ENCODE measurements at regions not wholly inside any gene's neighbourhood (a gene's known extent, or its start where the extent isn't known, plus 50 kb on each side); places are given as distances from the start of the nearest gene placed in this dataset.

- intact Hi-C loops (cut with micrococcal nuclease; ENCODE audit: unreplicated experiment): no loop called here
- no TSS peak for BruUV-seq (replicated peaks)
- FAIRE-seq: no peak
Observed at GRCh38 chr2:129729646-129730045, 249.8 kb upstream of the RAB6C start.

GRCh38 chr2:129730979-129731378 lies 248.5 kb upstream of the RAB6C start:
- ATAC-seq (no peak), DNase-seq (ENCODE audit: low spot score) (no peak), FAIRE-seq (no peak)
- H3K4me1 ChIP-seq (ENCODE audit: insufficient read depth, low read length): no peaks in the 10 kb centered on the region
- no peaks in the 10 kb centered on the region for H3K79me2 ChIP-seq (ENCODE audit: insufficient read depth, low read length)
- no peak overlapping the region for H3K4me3 ChIP-seq (replicated peaks in 1 of 3; ENCODE audit: insufficient read depth in 1 of 3, low read depth in 2 of 3, low read length in 3 of 3)
- no TSS peak for BruUV-seq (replicated peaks)
- H3K27me3 ChIP-seq (ENCODE audit: control insufficient read depth in 1 of 2, insufficient read depth in 2 of 2, low read length in 2 of 2): peaks cover 0 to 4% of the 10 kb centered on the region in 2 experiments; a peak in 2 of 5 replicates
- ChIA-PET POLR2A (no interaction called here), CTCF (ENCODE audit: low intra/inter-chr PET ratio, low total read pairs) (no interaction called here)
- intact Hi-C loops (cut with micrococcal nuclease; ENCODE audit: unreplicated experiment) (no loop called here), in situ Hi-C loops (cut with HindIII; ENCODE audit: extremely low pct_ligation_motif_present, low pct_unique_long_range_greater_than_20kb) (no loop called here)
- WGBS (ENCODE audit: low lambda C conversion rate): 58% methylated on average over 4 of the region's 4 CpGs
- no peak overlapping the region for H3K9ac ChIP-seq (ENCODE audit: insufficient read depth, low read depth, low read length)
- no peaks in the 10 kb centered on the region for H3K36me3 ChIP-seq (replicated peaks in 1 of 2; ENCODE audit: control insufficient read depth in 1 of 2, insufficient read depth in 2 of 2, low read length in 2 of 2)
- H3K9me3 ChIP-seq (ENCODE audit: low read length): peaks cover 7% of the 10 kb centered on the region; the same call in 1 of the 2 replicates
- no peak overlapping the region for H2AFZ ChIP-seq (ENCODE audit: low read length)
- H3K4me2 ChIP-seq (ENCODE audit: low read depth, low read length): no peak overlapping the region
- no peak overlapping the region for H3K27ac ChIP-seq (ENCODE audit: extremely low read length, insufficient read depth, low read length)
- TF ChIP-seq ZC3H13 (CRISPR knock-in tag; IDR thresholded peaks at IDR 0.05) (no peak), SRSF4 (IDR thresholded peaks at IDR 0.05; ENCODE audit: low read depth, low read length, poor library complexity, severe bottlenecking) (no peak), ZNF431 (CRISPR knock-in tag; IDR thresholded peaks at IDR 0.05; ENCODE audit: borderline replicate concordance, low read depth) (no peak)
- no peaks in the 10 kb centered on the region for H4K20me1 ChIP-seq (ENCODE audit: insufficient read depth, low read length)

More at GRCh38 chr2:129729646-129730045, 249.8 kb upstream of the RAB6C start:
- Histone ChIP-seq H3K4me2 (ENCODE audit: low read depth, low read length) (no peak overlapping the region), H3K79me2 (ENCODE audit: insufficient read depth, low read length) (no peaks in the 10 kb centered on the region), H3K9me3 (ENCODE audit: low read length) (no peaks in the 10 kb centered on the region), H3K4me1 (ENCODE audit: insufficient read depth, low read length) (no peaks in the 10 kb centered on the region), H3K27ac (ENCODE audit: extremely low read length, insufficient read depth, low read length) (no peak overlapping the region), H3K4me3 (replicated peaks in 1 of 3; ENCODE audit: insufficient read depth in 1 of 3, low read depth in 2 of 3, low read length in 3 of 3) (no peak overlapping the region), H3K9ac (ENCODE audit: insufficient read depth, low read depth, low read length) (no peak overlapping the region), H3K27me3 (ENCODE audit: control insufficient read depth in 1 of 2, insufficient read depth in 2 of 2, low read length in 2 of 2) (peaks cover 0 to 4% of the 10 kb centered on the region in 2 experiments; a peak in 2 of 5 replicates), H4K20me1 (ENCODE audit: insufficient read depth, low read length) (no peaks in the 10 kb centered on the region), H3K36me3 (replicated peaks in 1 of 2; ENCODE audit: control insufficient read depth in 1 of 2, insufficient read depth in 2 of 2, low read length in 2 of 2) (no peaks in the 10 kb centered on the region), H2AFZ (ENCODE audit: low read length) (no peak overlapping the region)
- WGBS (ENCODE audit: low lambda C conversion rate): 7% methylated on average over 4 of the region's 4 CpGs
- no peak for ATAC-seq
- POLR2A ChIA-PET: no interaction called here
- CTCF ChIA-PET (ENCODE audit: low intra/inter-chr PET ratio, low total read pairs): no interaction called here
- no peak for TF ChIP-seq IRF9 (CRISPR knock-in tag; IDR thresholded peaks at IDR 0.05; ENCODE audit: borderline replicate concordance)
- DNase-seq (ENCODE audit: low spot score): no peak
- in situ Hi-C loops (cut with HindIII; ENCODE audit: extremely low pct_ligation_motif_present, low pct_unique_long_range_greater_than_20kb): no loop called here
